HG02588 (cell line): ENCODE measurements at regions not wholly inside any gene's neighbourhood (a gene's known extent, or its start where the extent isn't known, plus 50 kb on each side); places are given as distances from the start of the nearest gene placed in this dataset.

Experiments used
- ATAC-seq: cut with Tn5 transposase; IDR thresholded peaks from one replicate; pipeline ENCODE4 v1.9.1; 2021; ENCODE audit warnings: mild to moderate bottlenecking, moderate library complexity; ENCODE audit not compliant: unreplicated experiment

GRCh38 chr1:87759421-87760087, 430.9 kb downstream of the LMO4 start:
- ATAC-seq = no peak

- no peak for ATAC-seq
Observed at GRCh38 chr1:87760155-87760554, 431.5 kb downstream of the LMO4 start.

- ATAC-seq = no peak
Observed at GRCh38 chr1:87760654-87761053, 432.0 kb downstream of the LMO4 start.

GRCh38 chr1:87763483-87763882, 434.8 kb downstream of the LMO4 start:
- ATAC-seq = no peak

- no peak for ATAC-seq
Observed at GRCh38 chr1:87765057-87765680, 436.5 kb downstream of the LMO4 start.

- no peak for ATAC-seq
Observed at GRCh38 chr1:87765681-87766070, 437.0 kb downstream of the LMO4 start.

- ATAC-seq = no peak
Observed at GRCh38 chr1:87766737-87767136, 438.1 kb downstream of the LMO4 start.

GRCh38 chr1:87778896-87779295, 450.2 kb downstream of the LMO4 start:
- ATAC-seq = no peak

GRCh38 chr1:87781554-87781953, 452.9 kb downstream of the LMO4 start:
- ATAC-seq = no peak

GRCh38 chr1:87783315-87783714, 454.6 kb downstream of the LMO4 start:
- no peak for ATAC-seq

- no peak for ATAC-seq
Observed at GRCh38 chr1:87785386-87785785, 456.7 kb downstream of the LMO4 start.

GRCh38 chr1:87786229-87786628, 457.5 kb downstream of the LMO4 start:
- ATAC-seq = no peak

- ATAC-seq = no peak
Observed at GRCh38 chr1:87786861-87787545, 458.3 kb downstream of the LMO4 start.

- no peak for ATAC-seq
Observed at GRCh38 chr1:87787551-87787950, 458.9 kb downstream of the LMO4 start.

- no peak for ATAC-seq
Observed at GRCh38 chr1:87790756-87791155, 462.1 kb downstream of the LMO4 start.

GRCh38 chr1:87791931-87792740, 463.5 kb downstream of the LMO4 start:
- ATAC-seq = no peak

GRCh38 chr1:87794788-87795614, 466.3 kb downstream of the LMO4 start:
- ATAC-seq = no peak

GRCh38 chr1:87795615-87796337, 467.1 kb downstream of the LMO4 start:
- ATAC-seq = no peak

- ATAC-seq = no peak
Observed at GRCh38 chr1:87796471-87796901, 467.8 kb downstream of the LMO4 start.

- no peak for ATAC-seq
Observed at GRCh38 chr1:87799451-87799850, 470.8 kb downstream of the LMO4 start.
